Fibroblast of mammary gland (primary cell): ENCODE measurements at regions not wholly inside any gene's neighbourhood (a gene's known extent, or its start where the extent isn't known, plus 50 kb on each side); places are given as distances from the start of the nearest gene placed in this dataset.

Experiments
- DNase-seq: peaks from one replicate; pipeline ENCODE4 v3.0.0-alpha.2; 2010; ENCODE audit warnings: low read depth
- H3K4me3 ChIP-seq: 2 replicates; pipeline ENCODE4 v1.5.1; 2011; ENCODE audit warnings: low read depth, mild to moderate bottlenecking, low read length, moderate library complexity; ENCODE audit not compliant: control insufficient read depth
- CTCF ChIP-seq: conservative IDR thresholded peaks from 2 replicates; pipeline ENCODE4 v1.5.1; 2011; ENCODE audit warnings: low read depth, low read length, inconsistent platforms; ENCODE audit not compliant: control insufficient read depth, insufficient read depth

GRCh38 chr1:69172003-69173000 lies 395.4 kb upstream of the LRRC7 start:
- no peak overlapping the region for H3K4me3 ChIP-seq

GRCh38 chr1:69175053-69175452 lies 392.7 kb upstream of the LRRC7 start:
- TF ChIP-seq CTCF, result no peak
- no peak for DNase-seq
- H3K4me3 ChIP-seq, result no peak overlapping the region

More at GRCh38 chr1:69172003-69173000, 395.4 kb upstream of the LRRC7 start:
- TF ChIP-seq CTCF, result no peak
- peak; percentile 71 for DNase-seq

- TF ChIP-seq CTCF, result no peak
- no peak overlapping the region for H3K4me3 ChIP-seq
- DNase-seq, result no peak
Measured at GRCh38 chr1:69180358-69180757, 387.4 kb upstream of the LRRC7 start.

GRCh38 chr1:69185378-69185777 lies 382.3 kb upstream of the LRRC7 start:
- H3K4me3 ChIP-seq, result no peak overlapping the region
- TF ChIP-seq CTCF, result no peak
- no peak for DNase-seq

GRCh38 chr1:69191335-69191734 lies 376.4 kb upstream of the LRRC7 start:
- H3K4me3 ChIP-seq, result no peak overlapping the region
- TF ChIP-seq CTCF, result no peak
- DNase-seq, result peak; percentile 10

- no peak for DNase-seq
- no peak overlapping the region for H3K4me3 ChIP-seq
- TF ChIP-seq CTCF, result no peak
Measured at GRCh38 chr1:69195136-69195535, 372.6 kb upstream of the LRRC7 start.
